Heart left ventricle (tissue), 16 donors: ENCODE measurements at regions not wholly inside any gene's neighbourhood (a gene's known extent, or its start where the extent isn't known, plus 50 kb on each side); places are given as distances from the start of the nearest gene placed in this dataset.

ENCODE experiments used
- ATAC-seq, 4 donors: fragments of 200-7000 bp; cut with Tn5 transposase; one replicate each; pipeline ENCODE4 v1.9.1; 2020 to 2022; ENCODE audit warnings: moderate library complexity in 4 of 4, mild to moderate bottlenecking in 3 of 4, moderate number of reproducible peaks in 1 of 4
- DNase-seq, 5 donors: peaks; one replicate each; pipeline ENCODE4 v3.0.0-alpha.2; 2020
- H3K27ac ChIP-seq, 12 donors: fragments of 200-600 bp; sonication (generic) in 4 of 12; one replicate each; pipeline versions ENCODE4 v1.5.0 to v1.8.0; 2016 to 2022; ENCODE audit warnings: mild to moderate bottlenecking in 2 of 12
- H3K27me3 ChIP-seq, 9 donors: fragments of 200-600 bp; sonication (generic) in 2 of 9; one replicate each; pipeline versions ENCODE4 v1.5.1 to v1.8.0; 2016 to 2022; ENCODE audit warnings: mild to moderate bottlenecking in 3 of 9
- H3K36me3 ChIP-seq, 9 donors: fragments of 200-600 bp; sonication (generic) in 2 of 9; one replicate each; pipeline versions ENCODE4 v1.5.0 to v1.8.0; 2018 to 2022; ENCODE audit warnings: mild to moderate bottlenecking in 2 of 9
- H3K4me1 ChIP-seq, 12 donors: fragments of 200-600 bp; sonication (generic) in 4 of 12; one replicate each; pipeline versions ENCODE4 v1.5.0 to v1.8.0; 2016 to 2022; ENCODE audit warnings: mild to moderate bottlenecking in 3 of 12
- H3K4me3 ChIP-seq, 12 donors: fragments of 200-600 bp; sonication (generic) in 4 of 12; one replicate each; pipeline versions ENCODE4 v1.5.0 to v1.8.0; 2017 to 2022; ENCODE audit warnings: mild to moderate bottlenecking in 9 of 12, moderate library complexity in 4 of 12
- H3K9me3 ChIP-seq, 12 donors: fragments of 200-600 bp; sonication (generic) in 4 of 12; one replicate each; pipeline versions ENCODE4 v1.5.0 to v1.8.0; 2016 to 2022; ENCODE audit warnings: mild to moderate bottlenecking in 1 of 12
- CTCF ChIP-seq, 12 donors: fragments of 200-600 bp; sonication (generic) in 4 of 12; IDR thresholded peaks; one replicate each; pipeline versions ENCODE4 v1.5.0 to v1.8.0; 2018 to 2022; ENCODE audit warnings: antibody characterized with exemption in 12 of 12, mild to moderate bottlenecking in 5 of 12
- POLR2A ChIP-seq, 2 donors: fragments of 450-650 bp; IDR thresholded peaks; one replicate each; pipeline ENCODE4 v1.6.1; 2017; ENCODE audit warnings: antibody characterized with exemption in 2 of 2, mild to moderate bottlenecking in 2 of 2, moderate library complexity in 2 of 2
- WGBS, 4 donors: extraction: QIAGEN DNeasy Blood & Tissue Kit in 2 of 4; methylation state at CpG; one replicate each; pipeline versions ENCODE4 v1.1.5 to v1.1.7; 2013 to 2018; 5-methylcytosine and 5-hydroxymethylcytosine counted together
- intact Hi-C, 10 donors: fragments of 100-400 bp; cut with DNase I; formaldehyde crosslinking; loops; one replicate each; pipeline versions ENCODE4 v1.11.1 to v1.14.2; 2022
- donor health status: ischemic (EF 13 %, LVEDD 7.1; RV severe dilation, severe dysfunction).
- donor health status: healthy with polysubstance abuse.
- donor health status: DM: no; HTN: yes; CAD: no.
- donor health status: DM: no; HTN: no; CAD: no.
- donor health status: ischemic (EF 25% LVEDD 6.9; RV normal size, moderate dysfunction).
- donor health status: ischemic (EF 25% LVEDD 5.7; RV mildly dilated, moderate dysfunction).
- donor health status: healthy.
- donor health status: DM: yes; HTN: yes; CAD: no.
- donor health status: ischemic (EF 35%, LVEDD 5.7; RV mildly dilated, moderate dysfunction).
- donor health status: nonischemic (EF 11% LVEDD 7.7; RV severe dilation, severe dysfunction).
- donor health status: DM: yes; HTN: yes; CAD: no.
- donor health status: PGD.
- donor health status: ischemic (EF 29% LVEDD 5.4; RV normal size, mild dysfunction).
- donor health status: nonischemic (EF 23%, LVEDD 6.1; RV moderate dilation, normal function).

DNA sequence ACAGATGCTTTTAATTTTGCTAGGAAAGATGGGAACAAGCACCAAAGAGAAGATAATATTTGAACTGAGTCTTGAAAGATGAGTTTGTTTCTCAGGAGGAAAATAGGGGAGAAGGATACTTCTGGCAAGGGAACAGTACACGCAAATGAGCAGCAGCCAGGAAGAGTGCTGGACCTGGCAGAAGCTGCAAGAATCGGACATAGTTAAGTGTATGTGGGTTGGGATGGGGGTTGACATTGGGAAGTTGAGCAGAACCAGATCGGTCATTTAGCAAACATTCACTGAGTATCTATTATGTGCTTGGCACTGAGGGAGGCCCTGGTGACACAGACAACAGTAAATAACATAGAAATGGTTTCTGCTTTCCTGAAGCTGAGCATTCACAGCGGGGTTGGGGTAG is 198.8 kb downstream of the PLPP3 start:
- DNase-seq (no peak), ATAC-seq (no peak)
- no peaks in the 10 kb centered on the region for H3K36me3 ChIP-seq
- intact Hi-C loops, result loop anchor here in 2 of 10 donors (10.0 kb wide), 2 partner anchors 296 to 316 kb away; no protein-coding TSS in a partner anchor
- no peak overlapping the region for H3K4me3 ChIP-seq
- 58 to 67% (median 62%) methylated on average over 4 of the region's 4 CpGs for WGBS, 4 donors
- H3K27me3 ChIP-seq, result no peaks in the 10 kb centered on the region
- peaks cover 0 to 36% (median 24%) of the 10 kb centered on the region in 12 donors for H3K4me1 ChIP-seq
- H3K9me3 ChIP-seq, result no peaks in the 10 kb centered on the region
- TF ChIP-seq POLR2A (IDR thresholded peaks at IDR 0.05) (no peak), CTCF (IDR thresholded peaks at IDR 0.05) (no peak)
- no peak overlapping the region for H3K27ac ChIP-seq

DNA sequence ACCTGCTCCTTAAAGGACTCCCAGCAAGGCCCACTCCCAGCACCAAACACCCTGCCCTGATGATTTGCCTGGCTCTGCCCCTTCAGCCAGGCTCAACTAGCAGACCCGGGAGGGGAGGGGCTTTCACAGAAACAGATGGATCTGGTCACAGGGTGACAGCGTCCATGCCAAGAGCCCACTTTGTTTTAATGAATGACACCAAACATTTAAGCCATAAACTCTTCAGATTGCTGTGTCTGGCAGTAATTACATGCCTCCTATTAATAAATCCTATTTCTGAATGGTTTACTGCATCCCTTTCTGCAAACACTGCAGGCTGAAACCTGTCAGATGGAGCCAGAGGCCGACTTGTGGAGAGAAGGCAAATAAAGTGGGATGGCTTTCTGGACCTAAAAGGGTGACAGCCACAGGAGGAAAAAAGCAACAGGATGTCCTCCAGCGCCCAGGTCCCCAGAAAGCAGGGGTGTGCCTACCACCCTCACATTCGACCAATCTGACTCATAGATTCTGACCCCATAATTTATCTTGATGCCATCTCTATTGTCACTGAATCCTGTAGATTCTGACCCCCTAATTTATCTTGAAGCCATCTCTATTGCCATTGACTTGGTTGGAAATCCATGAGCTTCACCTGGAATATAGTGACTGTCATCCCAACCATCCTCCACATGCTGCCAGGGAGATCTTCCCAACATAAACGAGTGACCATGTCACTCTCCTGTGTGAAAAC is 200.9 kb downstream of the PLPP3 start:
- H3K36me3 ChIP-seq, result no peaks in the 10 kb centered on the region
- no peak for DNase-seq
- WGBS, 4 donors, result 61 to 66% (median 65%) methylated on average over 6 of the region's 6 CpGs
- ATAC-seq, result no peak
- intact Hi-C loops, result loop anchor here in 4 of 10 donors (5.0 to 10.0 kb wide), 4 partner anchors 184 to 1094 kb away; partner anchors contain the start of gene PLPP3 (in 4 of the 4)
- no peaks in the 10 kb centered on the region for H3K9me3 ChIP-seq
- H3K27ac ChIP-seq, result peak overlapping the region in 6 of 12 donors; percentile 12 to 75 (median 52)
- no peak for TF ChIP-seq POLR2A (IDR thresholded peaks at IDR 0.05)
- TF ChIP-seq CTCF (IDR thresholded peaks at IDR 0.05), result peak in 2 of 12 donors; percentile 8 to 32
- H3K27me3 ChIP-seq, result no peaks in the 10 kb centered on the region
- H3K4me3 ChIP-seq, result no peak overlapping the region
- H3K4me1 ChIP-seq, result peaks cover 0 to 50% (median 45%) of the 10 kb centered on the region in 12 donors

- ATAC-seq, result no peak
- H3K27ac ChIP-seq, result peak overlapping the region in 11 of 12 donors; percentile 12 to 78 (median 64)
- H3K4me1 ChIP-seq, result peaks cover 0 to 61% (median 47%) of the 10 kb centered on the region in 12 donors
- H3K4me3 ChIP-seq, result no peak overlapping the region
- no peak for TF ChIP-seq CTCF (IDR thresholded peaks at IDR 0.05)
- no peak for TF ChIP-seq POLR2A (IDR thresholded peaks at IDR 0.05)
- H3K36me3 ChIP-seq, result no peaks in the 10 kb centered on the region
- 19 to 55% (median 33%) methylated on average over 2 of the region's 2 CpGs for WGBS, 4 donors
- DNase-seq, result no peak
- no peaks in the 10 kb centered on the region for H3K9me3 ChIP-seq
- intact Hi-C loops, result loop anchor here in 4 of 10 donors (5.0 to 10.0 kb wide), 4 partner anchors 183 to 1093 kb away; partner anchors contain the start of gene PLPP3 (in 4 of the 4)
- H3K27me3 ChIP-seq, result no peaks in the 10 kb centered on the region
These were observed 201.9 kb downstream of the PLPP3 start for GRCh38 chr1:56377431-56377830.

DNA sequence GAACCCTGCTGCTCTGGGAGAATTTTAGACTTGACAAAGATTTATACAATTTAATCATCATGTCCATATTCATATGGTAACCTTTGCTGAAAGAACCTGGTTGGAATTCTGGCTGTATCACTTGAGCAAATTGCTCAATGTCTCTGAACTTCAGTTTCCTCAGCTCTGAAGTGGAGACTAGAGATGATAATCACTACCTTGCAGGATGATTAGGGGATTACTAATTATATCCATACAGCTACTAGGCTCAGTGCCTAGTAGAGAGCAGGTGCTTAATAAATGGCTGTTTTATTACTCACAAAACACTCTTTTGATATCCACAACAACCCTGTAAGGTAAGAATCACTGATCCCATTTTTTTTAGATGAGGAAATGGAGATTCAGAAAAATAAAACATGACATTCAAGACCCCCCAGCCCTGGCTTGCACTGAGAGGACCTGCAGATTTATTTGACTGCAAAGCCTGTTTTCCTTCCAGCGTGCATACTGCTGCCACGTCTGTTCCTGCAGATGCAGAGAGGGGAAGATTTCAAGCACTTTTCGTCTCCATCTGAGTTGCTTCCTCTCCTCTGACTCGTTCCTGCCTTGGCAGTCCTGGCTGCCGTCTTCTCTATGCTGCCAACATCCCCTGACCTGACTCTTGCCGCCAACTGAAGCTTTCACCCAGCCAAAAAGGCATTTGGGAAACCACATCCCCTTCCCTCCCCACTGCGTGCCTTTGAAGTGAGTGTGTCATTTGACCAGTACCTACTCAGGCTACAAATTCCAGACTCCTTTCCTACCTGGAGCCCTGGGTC is 203.0 kb downstream of the PLPP3 start:
- peaks cover 0 to 63% (median 47%) of the 10 kb centered on the region in 12 donors for H3K4me1 ChIP-seq
- no peaks in the 10 kb centered on the region for H3K9me3 ChIP-seq
- 10 to 33% (median 18%) methylated on average over 7 of the region's 7 CpGs for WGBS, 4 donors
- DNase-seq (peak; percentile 37 to 66 (median 60)), ATAC-seq (peak in 3 of 4 donors; percentile 39 to 64 (median 49))
- no peak for TF ChIP-seq CTCF (IDR thresholded peaks at IDR 0.05)
- TF ChIP-seq POLR2A (IDR thresholded peaks at IDR 0.05), result no peak
- H3K36me3 ChIP-seq, result no peaks in the 10 kb centered on the region
- peak overlapping the region; percentile 18 to 78 (median 66) for H3K27ac ChIP-seq
- H3K4me3 ChIP-seq, result no peak overlapping the region
- intact Hi-C loops, result loop anchor here in 4 of 10 donors (5.0 to 10.0 kb wide), 4 partner anchors 182 to 1092 kb away; partner anchors contain the start of gene PLPP3 (in 4 of the 4)
- no peaks in the 10 kb centered on the region for H3K27me3 ChIP-seq
